Ovary (tissue), 7 donors: ENCODE measurements at regions not wholly inside any gene's neighbourhood (a gene's known extent, or its start where the extent isn't known, plus 50 kb on each side); places are given as distances from the start of the nearest gene placed in this dataset.

Experiments
- DNase-seq, 5 donors: peaks; one replicate each; pipeline ENCODE4 v3.0.0-alpha.2; 2019 to 2020
- H3K27ac ChIP-seq, 2 donors: fragments of 200-600 bp; one replicate each; pipeline versions ENCODE4 v1.5.1 to v1.8.0; 2019 to 2022
- H3K27me3 ChIP-seq: fragments of 200-600 bp; one replicate; pipeline ENCODE4 v1.8.0; 2022
- H3K36me3 ChIP-seq: fragments of 200-600 bp; sonication (generic); one replicate; pipeline ENCODE4 v1.5.1; 2019
- H3K4me1 ChIP-seq: one replicate; pipeline ENCODE4 v1.8.1; 2013; ENCODE audit warnings: mild to moderate bottlenecking, moderate library complexity; ENCODE audit not compliant: insufficient read depth
- H3K4me3 ChIP-seq: fragments of 200-600 bp; sonication (generic); one replicate; pipeline ENCODE4 v1.5.1; 2017
- H3K9me3 ChIP-seq, 2 donors: fragments of 200-600 bp in 1 of 2; sonication (generic) in 1 of 2; one replicate each; pipeline versions ENCODE4 v1.5.1 to v1.8.1; 2013 to 2019; ENCODE audit warnings: mild to moderate bottlenecking in 1 of 2, moderate library complexity in 1 of 2
- CTCF ChIP-seq, 3 donors: fragments of 450-650 bp in 2 of 3; fragments of 200-600 bp in 1 of 3; IDR thresholded peaks; one replicate each; pipeline versions ENCODE4 v1.5.1 to v1.8.0; 2016 to 2022; ENCODE audit warnings: antibody characterized with exemption in 3 of 3, mild to moderate bottlenecking in 1 of 3
- EP300 ChIP-seq: sonication (generic); formaldehyde crosslinking; IDR thresholded peaks from one replicate; pipeline ENCODE4 v1.6.1; 2017; ENCODE audit warnings: antibody characterized with exemption
- POLR2A ChIP-seq: fragments of 450-650 bp; IDR thresholded peaks from one replicate; pipeline ENCODE4 v1.6.1; 2017; ENCODE audit warnings: antibody characterized with exemption, mild to moderate bottlenecking, moderate library complexity
- WGBS, 3 donors: extraction: QIAGEN DNeasy Blood & Tissue Kit in 1 of 3; methylation state at CpG; one replicate each; pipeline versions ENCODE4 v1.1.5 to v1.1.7; 2013 to 2017; 5-methylcytosine and 5-hydroxymethylcytosine counted together
- intact Hi-C, 4 donors: fragments of 100-400 bp; cut with DNase I; formaldehyde crosslinking; loops; one replicate each; pipeline versions ENCODE4 v1.11.0 to v1.15.1; 2022 to 2023
- donor health status: DM: no; HTN: no; CAD: no; lungs with moderate emphysema.
- donor health status: DM: no; HTN: no; CAD: no.
- donor health status: Bipolar disorder and iron deficiency.
- donor health status: DM: no; HTN: no; CAD: no.
- donor health status: DM: yes; HTN: yes; CAD: no.

- 73 to 84% (median 77%) methylated on average over 7 to 8 of the region's 8 CpGs for WGBS, 3 donors
- TF ChIP-seq POLR2A (no peak), EP300 (no peak), CTCF (IDR thresholded peaks at IDR 0.05) (no peak)
- Histone ChIP-seq H3K9me3 (no peaks in the 10 kb centered on the region), H3K4me1 (peaks cover 5% of the 10 kb centered on the region), H3K4me3 (no peak overlapping the region), H3K36me3 (no peaks in the 10 kb centered on the region), H3K27ac (no peak overlapping the region), H3K27me3 (no peaks in the 10 kb centered on the region)
- DNase-seq, result no peak
- intact Hi-C loops, result loop anchor here in 1 of 4 donors (10.0 kb wide), 1 partner anchor 1337 kb away; no protein-coding TSS in a partner anchor
Measured at GRCh38 chr15:62897634-62898033, 144.9 kb upstream of the TPM1 start.

GRCh38 chr15:62899090-62899493 lies 143.5 kb upstream of the TPM1 start:
- Histone ChIP-seq H3K27ac (no peak overlapping the region), H3K36me3 (no peaks in the 10 kb centered on the region), H3K4me1 (peaks cover 5% of the 10 kb centered on the region), H3K27me3 (no peaks in the 10 kb centered on the region), H3K4me3 (no peak overlapping the region), H3K9me3 (no peaks in the 10 kb centered on the region)
- intact Hi-C loops, result loop anchor here in 1 of 4 donors (10.0 kb wide), 1 partner anchor 1336 kb away; no protein-coding TSS in a partner anchor
- WGBS, 3 donors, result 44 to 53% (median 52%) methylated on average over 2 of the region's 2 CpGs
- TF ChIP-seq POLR2A, result no peak
- TF ChIP-seq CTCF (IDR thresholded peaks at IDR 0.05), result no peak
- no peak for DNase-seq

GRCh38 chr15:62900071-62900802 lies 142.3 kb upstream of the TPM1 start:
- Histone ChIP-seq H3K4me1 (peaks cover 5% of the 10 kb centered on the region), H3K27me3 (no peaks in the 10 kb centered on the region), H3K4me3 (no peak overlapping the region), H3K9me3 (no peaks in the 10 kb centered on the region), H3K36me3 (no peaks in the 10 kb centered on the region), H3K27ac (no peak overlapping the region)
- 73 to 91% (median 89%) methylated on average over 11 of the region's 11 CpGs for WGBS, 3 donors
- TF ChIP-seq CTCF (IDR thresholded peaks at IDR 0.05) (no peak), POLR2A (no peak), EP300 (no peak)
- intact Hi-C loops, result no loop called here
- DNase-seq, result no peak

- intact Hi-C loops, result no loop called here
- H3K4me1 ChIP-seq, result peaks cover 5% of the 10 kb centered on the region
- 74 to 80% (median 77%) methylated on average over 14 of the region's 14 CpGs for WGBS, 3 donors
- no peaks in the 10 kb centered on the region for H3K36me3 ChIP-seq
- no peak overlapping the region for H3K4me3 ChIP-seq
- TF ChIP-seq CTCF (IDR thresholded peaks at IDR 0.05) (no peak), EP300 (no peak), POLR2A (no peak)
- no peaks in the 10 kb centered on the region for H3K9me3 ChIP-seq
- no peak overlapping the region for H3K27ac ChIP-seq
- DNase-seq, result no peak
- no peaks in the 10 kb centered on the region for H3K27me3 ChIP-seq
Measured at GRCh38 chr15:62901087-62901486, 141.5 kb upstream of the TPM1 start.
